RWPE2 (cell line): ENCODE measurements at regions not wholly inside any gene's neighbourhood (a gene's known extent, or its start where the extent isn't known, plus 50 kb on each side); places are given as distances from the start of the nearest gene placed in this dataset.
"Not testable (repeated sequence)": the region's sequence is repeated elsewhere in the genome, so short reads cannot be mapped to it uniquely, and the experiment has no call there.

Experiments
- ATAC-seq: fragments of 200-7000 bp; cut with Tn5 transposase; 3 replicates; pipeline ENCODE4 v1.9.1; 2021; ENCODE audit warnings: low read depth
- DNase-seq: peaks from one replicate; pipeline ENCODE4 v3.0.0-alpha.2; 2020; ENCODE audit warnings: low spot score
- H3K27ac ChIP-seq: fragments of 450-650 bp; 2 replicates; pipeline ENCODE4 v1.5.1; 2017; ENCODE audit warnings: mild to moderate bottlenecking; ENCODE audit not compliant: poor library complexity, severe bottlenecking
- H3K27me3 ChIP-seq: fragments of 250-450 bp; sonication (Bioruptor Pico); 2 replicates; pipeline ENCODE4 v1.5.1; 2021; ENCODE audit warnings: mild to moderate bottlenecking, moderate library complexity; ENCODE audit not compliant: insufficient read depth, poor library complexity, severe bottlenecking
- H3K36me3 ChIP-seq: fragments of 250-450 bp; sonication (Bioruptor Pico); 2 replicates; pipeline ENCODE4 v1.5.1; 2020; ENCODE audit warnings: low read depth, mild to moderate bottlenecking, moderate library complexity
- H3K4me1 ChIP-seq: fragments of 250-450 bp; sonication (Bioruptor Pico); 2 replicates; pipeline ENCODE4 v1.5.1; 2021; ENCODE audit warnings: mild to moderate bottlenecking, moderate library complexity; ENCODE audit not compliant: insufficient read depth, poor library complexity, severe bottlenecking
- H3K4me3 ChIP-seq: fragments of 250-450 bp; sonication (Bioruptor Pico); 2 replicates; pipeline ENCODE4 v1.5.1; 2021; ENCODE audit warnings: mild to moderate bottlenecking, moderate library complexity; ENCODE audit not compliant: severe bottlenecking
- H3K9me3 ChIP-seq: fragments of 250-450 bp; sonication (Bioruptor Pico); 2 replicates; pipeline ENCODE4 v1.5.1; 2021; ENCODE audit warnings: mild to moderate bottlenecking, moderate library complexity; ENCODE audit not compliant: severe bottlenecking
- TF ChIP-seq, protein P1 (sequence below): fragments of 450-650 bp; IDR thresholded peaks from one replicate; pipeline ENCODE4 v1.5.1; 2017; ENCODE audit warnings: mild to moderate bottlenecking, moderate library complexity; ENCODE audit not compliant: poor library complexity, severe bottlenecking

- Histone ChIP-seq H3K27me3 (no peaks in the 10 kb centered on the region), H3K27ac (no peak overlapping the region), H3K36me3 (no peaks in the 10 kb centered on the region), H3K9me3 (no peaks in the 10 kb centered on the region), H3K4me3 (no peak overlapping the region), H3K4me1 (no peaks in the 10 kb centered on the region)
- DNase-seq (no peak), ATAC-seq (no peak)
- TF ChIP-seq, protein P1, sequence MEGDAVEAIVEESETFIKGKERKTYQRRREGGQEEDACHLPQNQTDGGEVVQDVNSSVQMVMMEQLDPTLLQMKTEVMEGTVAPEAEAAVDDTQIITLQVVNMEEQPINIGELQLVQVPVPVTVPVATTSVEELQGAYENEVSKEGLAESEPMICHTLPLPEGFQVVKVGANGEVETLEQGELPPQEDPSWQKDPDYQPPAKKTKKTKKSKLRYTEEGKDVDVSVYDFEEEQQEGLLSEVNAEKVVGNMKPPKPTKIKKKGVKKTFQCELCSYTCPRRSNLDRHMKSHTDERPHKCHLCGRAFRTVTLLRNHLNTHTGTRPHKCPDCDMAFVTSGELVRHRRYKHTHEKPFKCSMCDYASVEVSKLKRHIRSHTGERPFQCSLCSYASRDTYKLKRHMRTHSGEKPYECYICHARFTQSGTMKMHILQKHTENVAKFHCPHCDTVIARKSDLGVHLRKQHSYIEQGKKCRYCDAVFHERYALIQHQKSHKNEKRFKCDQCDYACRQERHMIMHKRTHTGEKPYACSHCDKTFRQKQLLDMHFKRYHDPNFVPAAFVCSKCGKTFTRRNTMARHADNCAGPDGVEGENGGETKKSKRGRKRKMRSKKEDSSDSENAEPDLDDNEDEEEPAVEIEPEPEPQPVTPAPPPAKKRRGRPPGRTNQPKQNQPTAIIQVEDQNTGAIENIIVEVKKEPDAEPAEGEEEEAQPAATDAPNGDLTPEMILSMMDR = no peak
Measured at GRCh38 chr6:99668036-99668705, 61.5 kb downstream of the PRDM13 start.

DNA sequence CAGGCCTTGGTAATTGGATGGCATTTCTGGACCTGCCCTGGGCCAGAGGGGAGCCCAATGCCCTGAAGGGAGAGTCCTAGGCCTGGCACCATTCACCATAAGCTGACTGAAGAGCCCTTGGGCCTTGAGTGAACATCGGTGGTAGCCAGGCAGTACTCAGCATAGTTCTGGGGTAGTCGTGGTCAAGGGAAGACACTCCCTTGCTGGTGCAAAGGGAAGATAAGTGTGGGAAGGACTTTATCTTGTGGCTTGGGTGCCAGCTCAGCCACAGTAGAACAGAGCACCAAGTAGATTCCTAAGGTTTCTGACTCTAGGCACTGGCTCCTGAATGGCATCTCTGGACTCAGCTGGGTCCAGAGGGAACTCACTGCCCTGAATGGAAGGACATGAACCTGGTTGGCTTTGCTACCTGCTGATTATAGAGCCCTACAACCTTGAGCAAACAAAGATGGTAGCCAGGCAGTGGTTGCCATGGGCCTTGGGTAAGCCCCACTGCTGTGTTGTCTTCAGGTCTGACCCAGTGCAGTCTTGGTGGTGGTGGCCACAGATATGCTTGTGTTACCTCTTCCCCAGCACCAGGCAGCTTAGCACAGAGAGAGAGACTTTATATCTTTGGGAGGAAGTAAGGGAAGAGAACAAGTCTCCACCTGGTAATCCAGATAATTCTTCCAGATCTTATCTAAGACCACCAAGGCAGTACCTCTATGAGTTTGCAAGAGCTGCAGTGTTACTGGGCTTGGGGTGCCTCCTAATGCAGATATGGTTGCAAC lies 83.5 kb downstream of the PRDM13 start:
- DNase-seq (no peak), ATAC-seq (no peak)
- TF ChIP-seq, protein P1 = no peak
- H3K9me3 ChIP-seq = no peaks in the 10 kb centered on the region
- no peak overlapping the region for H3K27ac ChIP-seq
- H3K4me1 ChIP-seq = no peaks in the 10 kb centered on the region
- no peaks in the 10 kb centered on the region for H3K36me3 ChIP-seq
- H3K27me3 ChIP-seq = peaks cover 6% of the 10 kb centered on the region
- no peak overlapping the region for H3K4me3 ChIP-seq

DNA sequence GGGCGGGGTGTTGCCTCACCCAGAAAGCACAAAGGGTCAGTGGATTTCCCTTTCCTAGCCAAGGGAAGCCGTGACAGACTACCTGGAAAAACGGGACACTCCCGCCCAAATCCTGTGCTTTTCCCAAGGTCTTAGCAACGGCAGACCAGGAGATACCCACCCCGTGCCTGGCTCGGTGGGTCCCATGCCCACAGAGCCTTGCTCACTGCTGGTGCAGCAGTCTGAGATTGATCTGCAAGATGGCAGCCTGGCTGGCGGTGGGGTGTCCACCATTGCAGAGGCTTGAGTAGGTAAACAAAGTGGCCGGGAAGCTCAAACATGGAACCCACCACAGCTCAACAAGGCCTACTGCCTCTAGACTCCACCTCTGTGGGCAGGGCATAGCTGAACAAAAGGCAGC lies 95.7 kb downstream of the PRDM13 start:
- H3K36me3 ChIP-seq, H3K4me3 ChIP-seq, H3K9me3 ChIP-seq, DNase-seq, ATAC-seq, H3K4me1 ChIP-seq, H3K27ac ChIP-seq: not testable (repeated sequence)
- H3K27me3 ChIP-seq = peaks cover 21% of the 10 kb centered on the region

- H3K9me3 ChIP-seq = no peaks in the 10 kb centered on the region
- no peak overlapping the region for H3K27ac ChIP-seq
- no peak overlapping the region for H3K4me3 ChIP-seq
- ATAC-seq = no peak
- H3K36me3 ChIP-seq = no peaks in the 10 kb centered on the region
- TF ChIP-seq, protein P1 = no peak
- H3K4me1 ChIP-seq = no peaks in the 10 kb centered on the region
- no peaks in the 10 kb centered on the region for H3K27me3 ChIP-seq
- DNase-seq = no peak
Measured at GRCh38 chr6:99709062-99709461, 102.4 kb downstream of the PRDM13 start.

GRCh38 chr6:99711302-99711701 lies 104.7 kb downstream of the PRDM13 start:
- no peak overlapping the region for H3K4me3 ChIP-seq
- H3K27me3 ChIP-seq = no peaks in the 10 kb centered on the region
- DNase-seq = no peak
- TF ChIP-seq, protein P1 = no peak
- no peaks in the 10 kb centered on the region for H3K9me3 ChIP-seq
- H3K27ac ChIP-seq = no peak overlapping the region
- H3K4me1 ChIP-seq = no peaks in the 10 kb centered on the region
- H3K36me3 ChIP-seq = no peaks in the 10 kb centered on the region
- ATAC-seq = no peak
